Suprapubic skin (tissue), 4 donors: ENCODE measurements at regions not wholly inside any gene's neighbourhood (a gene's known extent, or its start where the extent isn't known, plus 50 kb on each side); places are given as distances from the start of the nearest gene placed in this dataset.

Source experiments
- DNase-seq, 2 donors: peaks; one replicate each; pipeline ENCODE4 v3.0.0-alpha.2; 2019; ENCODE audit warnings: low spot score in 2 of 2
- H3K27ac ChIP-seq: fragments of 200-600 bp; sonication (generic); one replicate; pipeline ENCODE4 v1.5.1; 2019
- H3K27me3 ChIP-seq: fragments of 200-600 bp; sonication (generic); one replicate; pipeline ENCODE4 v1.5.1; 2019
- H3K36me3 ChIP-seq: fragments of 200-600 bp; sonication (generic); one replicate; pipeline ENCODE4 v1.5.1; 2019
- H3K4me1 ChIP-seq: fragments of 200-600 bp; sonication (generic); one replicate; pipeline ENCODE4 v1.5.1; 2019
- H3K4me3 ChIP-seq: fragments of 200-600 bp; sonication (generic); one replicate; pipeline ENCODE4 v1.5.1; 2019; ENCODE audit warnings: mild to moderate bottlenecking
- H3K9me3 ChIP-seq: fragments of 200-600 bp; sonication (generic); one replicate; pipeline ENCODE4 v1.5.1; 2019
- EP300 ChIP-seq: sonication (generic); formaldehyde crosslinking; IDR thresholded peaks from one replicate; pipeline ENCODE4 v1.6.1; 2017; ENCODE audit warnings: antibody characterized with exemption
- POLR2A ChIP-seq, 2 donors: fragments of 450-650 bp; IDR thresholded peaks; one replicate each; pipeline ENCODE4 v1.6.1; 2017; ENCODE audit warnings: antibody characterized with exemption in 2 of 2, mild to moderate bottlenecking in 2 of 2, moderate library complexity in 2 of 2
- POLR2AphosphoS5 ChIP-seq, 3 donors: sonication (generic); formaldehyde crosslinking; IDR thresholded peaks; one replicate each; pipeline ENCODE4 v1.6.1; 2017; ENCODE audit warnings: antibody characterized with exemption in 3 of 3
- WGBS: methylation state at CpG from one replicate; pipeline ENCODE4 v1.1.5; 2018; 5-methylcytosine and 5-hydroxymethylcytosine counted together
- TF ChIP-seq, protein P1 (sequence below), 2 donors: fragments of 200-600 bp in 1 of 2; fragments of 450-650 bp in 1 of 2; sonication (generic) in 1 of 2; IDR thresholded peaks; one replicate each; pipeline ENCODE4 v1.5.1; 2016 to 2019; ENCODE audit warnings: antibody characterized with exemption in 2 of 2, mild to moderate bottlenecking in 1 of 2, moderate library complexity in 1 of 2

DNA sequence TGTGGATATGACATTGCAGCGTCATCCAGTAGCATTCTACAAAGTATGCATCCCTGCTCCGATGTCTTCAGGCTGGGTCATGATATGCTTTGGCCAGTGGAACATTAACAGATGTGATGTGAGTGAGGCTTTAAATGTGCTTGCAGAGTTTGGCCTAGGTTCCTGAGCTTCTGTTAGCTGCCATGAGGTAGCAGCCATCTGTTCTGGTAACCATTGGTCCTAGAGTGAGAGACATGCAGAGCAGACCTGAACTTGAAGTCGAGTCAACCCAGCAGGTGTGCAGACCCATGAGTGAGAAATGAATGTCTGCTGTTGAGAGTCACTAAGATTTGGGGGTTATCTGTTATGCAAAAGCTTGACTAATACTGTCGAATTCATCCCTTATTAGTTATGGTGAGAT is 73.8 kb upstream of the NABP1 start:
- TF ChIP-seq, protein P1, sequence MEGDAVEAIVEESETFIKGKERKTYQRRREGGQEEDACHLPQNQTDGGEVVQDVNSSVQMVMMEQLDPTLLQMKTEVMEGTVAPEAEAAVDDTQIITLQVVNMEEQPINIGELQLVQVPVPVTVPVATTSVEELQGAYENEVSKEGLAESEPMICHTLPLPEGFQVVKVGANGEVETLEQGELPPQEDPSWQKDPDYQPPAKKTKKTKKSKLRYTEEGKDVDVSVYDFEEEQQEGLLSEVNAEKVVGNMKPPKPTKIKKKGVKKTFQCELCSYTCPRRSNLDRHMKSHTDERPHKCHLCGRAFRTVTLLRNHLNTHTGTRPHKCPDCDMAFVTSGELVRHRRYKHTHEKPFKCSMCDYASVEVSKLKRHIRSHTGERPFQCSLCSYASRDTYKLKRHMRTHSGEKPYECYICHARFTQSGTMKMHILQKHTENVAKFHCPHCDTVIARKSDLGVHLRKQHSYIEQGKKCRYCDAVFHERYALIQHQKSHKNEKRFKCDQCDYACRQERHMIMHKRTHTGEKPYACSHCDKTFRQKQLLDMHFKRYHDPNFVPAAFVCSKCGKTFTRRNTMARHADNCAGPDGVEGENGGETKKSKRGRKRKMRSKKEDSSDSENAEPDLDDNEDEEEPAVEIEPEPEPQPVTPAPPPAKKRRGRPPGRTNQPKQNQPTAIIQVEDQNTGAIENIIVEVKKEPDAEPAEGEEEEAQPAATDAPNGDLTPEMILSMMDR (IDR thresholded peaks at IDR 0.05) = no peak
- no peak for TF ChIP-seq POLR2AphosphoS5 (IDR thresholded peaks at IDR 0.05)
- TF ChIP-seq EP300 = no peak
- no peak for TF ChIP-seq POLR2A (IDR thresholded peaks at IDR 0.05)
- no peaks in the 10 kb centered on the region for H3K4me1 ChIP-seq
- H3K27me3 ChIP-seq = no peaks in the 10 kb centered on the region
- H3K4me3 ChIP-seq = no peak overlapping the region
- 86% methylated on average over 4 of the region's 4 CpGs for WGBS
- no peaks in the 10 kb centered on the region for H3K36me3 ChIP-seq
- no peak for DNase-seq
- H3K27ac ChIP-seq = no peak overlapping the region
- no peaks in the 10 kb centered on the region for H3K9me3 ChIP-seq

DNA sequence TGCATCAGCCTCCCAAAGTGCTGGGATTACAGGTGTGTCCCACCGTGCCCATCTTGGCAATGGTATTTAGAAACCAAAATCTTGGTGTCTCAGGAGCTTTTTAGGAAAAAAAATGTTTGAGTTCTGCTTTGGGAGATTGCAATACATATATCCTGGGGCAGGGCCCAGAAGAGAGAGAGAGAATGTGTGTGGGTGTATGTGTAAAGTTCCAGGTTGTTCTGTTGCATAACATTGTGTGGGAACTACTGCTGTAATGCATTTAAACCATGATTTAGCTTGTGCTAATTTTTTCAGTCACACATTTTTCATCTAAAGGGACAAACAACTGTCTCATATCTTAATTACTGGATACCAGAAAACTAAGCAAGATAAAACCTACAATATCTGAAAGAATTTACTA is 70.8 kb upstream of the NABP1 start:
- H3K36me3 ChIP-seq = no peaks in the 10 kb centered on the region
- peaks cover 6% of the 10 kb centered on the region for H3K4me1 ChIP-seq
- no peak for DNase-seq
- TF ChIP-seq, protein P1 (IDR thresholded peaks at IDR 0.05) = no peak
- TF ChIP-seq POLR2AphosphoS5 (IDR thresholded peaks at IDR 0.05) = no peak
- no peak for TF ChIP-seq POLR2A (IDR thresholded peaks at IDR 0.05)
- TF ChIP-seq EP300 = no peak
- H3K9me3 ChIP-seq = no peaks in the 10 kb centered on the region
- no peaks in the 10 kb centered on the region for H3K27me3 ChIP-seq
- no peak overlapping the region for H3K4me3 ChIP-seq
- no peak overlapping the region for H3K27ac ChIP-seq
- WGBS = 96% methylated on average over 1 of the region's 1 CpG

DNA sequence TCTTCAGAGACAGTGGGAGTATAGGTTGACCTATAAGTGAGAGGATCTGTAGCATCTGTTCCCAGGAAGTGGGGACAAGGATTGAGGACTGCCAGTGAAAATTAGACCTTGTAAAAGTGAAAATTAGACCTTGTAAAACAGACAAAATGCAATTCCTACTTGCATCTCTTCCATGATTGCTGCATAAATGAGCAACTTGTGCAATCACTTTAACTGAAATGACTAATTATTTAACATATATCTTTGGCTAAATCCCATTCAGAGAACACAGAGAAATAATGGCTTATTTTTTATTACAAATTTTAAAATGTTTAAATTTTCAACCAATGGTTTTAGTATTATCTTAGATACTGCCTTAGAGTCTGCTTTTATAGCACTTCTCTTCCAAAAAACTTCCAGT is 67.2 kb upstream of the NABP1 start:
- peaks cover 6% of the 10 kb centered on the region for H3K4me1 ChIP-seq
- H3K9me3 ChIP-seq = no peaks in the 10 kb centered on the region
- no peaks in the 10 kb centered on the region for H3K27me3 ChIP-seq
- no peaks in the 10 kb centered on the region for H3K36me3 ChIP-seq
- DNase-seq = no peak
- no peak overlapping the region for H3K27ac ChIP-seq
- no peak overlapping the region for H3K4me3 ChIP-seq
- TF ChIP-seq POLR2AphosphoS5 (IDR thresholded peaks at IDR 0.05) = no peak

DNA sequence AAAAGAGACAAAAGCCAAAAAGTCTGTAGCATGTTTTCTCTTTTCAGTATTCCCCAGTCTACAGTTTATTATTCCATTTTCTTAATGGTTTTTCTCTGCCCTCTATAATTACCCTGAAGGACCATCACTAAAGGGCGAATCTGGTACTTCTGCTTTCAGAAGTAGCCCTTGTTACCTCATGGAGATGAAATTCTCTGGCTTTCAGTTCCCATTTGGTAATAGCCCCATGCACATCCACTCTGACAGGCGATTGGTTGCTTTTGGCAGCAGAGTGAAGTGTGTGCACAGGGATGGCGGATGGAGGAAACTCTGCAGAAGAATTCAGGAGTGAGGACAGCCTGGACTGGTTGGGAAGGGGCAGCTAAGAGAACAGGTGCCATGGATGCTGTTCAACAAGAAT is 66.3 kb upstream of the NABP1 start:
- Histone ChIP-seq H3K4me1 (peaks cover 6% of the 10 kb centered on the region), H3K9me3 (no peaks in the 10 kb centered on the region), H3K4me3 (no peak overlapping the region), H3K27ac (no peak overlapping the region), H3K27me3 (no peaks in the 10 kb centered on the region), H3K36me3 (no peaks in the 10 kb centered on the region)
- 68% methylated on average over 3 of the region's 3 CpGs for WGBS
- TF ChIP-seq POLR2AphosphoS5 (IDR thresholded peaks at IDR 0.05) = no peak
- no peak for TF ChIP-seq POLR2A (IDR thresholded peaks at IDR 0.05)
- TF ChIP-seq EP300 = no peak
- TF ChIP-seq, protein P1 (IDR thresholded peaks at IDR 0.05) = no peak
- no peak for DNase-seq

DNA sequence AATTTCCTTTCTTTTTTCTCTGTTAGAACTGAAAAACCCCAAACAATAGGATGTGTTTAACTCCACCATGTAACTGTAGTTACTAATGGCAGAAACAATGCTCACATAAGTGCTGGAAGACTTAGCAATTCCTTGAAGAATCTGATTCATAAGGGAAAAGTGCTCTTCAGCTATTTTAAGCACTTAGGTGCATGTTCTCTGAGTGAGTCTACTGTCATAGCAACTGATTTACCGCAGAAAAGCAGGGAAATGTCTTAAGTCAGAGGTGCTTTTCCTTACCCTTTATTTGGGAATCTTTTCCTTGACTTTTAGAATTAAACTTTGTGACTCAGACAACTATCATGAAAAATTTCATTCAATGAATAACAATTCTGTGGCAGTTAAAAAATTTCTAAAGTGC is 65.4 kb upstream of the NABP1 start:
- Histone ChIP-seq H3K4me3 (no peak overlapping the region), H3K27ac (no peak overlapping the region), H3K36me3 (no peaks in the 10 kb centered on the region), H3K9me3 (no peaks in the 10 kb centered on the region), H3K4me1 (peaks cover 6% of the 10 kb centered on the region), H3K27me3 (no peaks in the 10 kb centered on the region)
- 66% methylated on average over 1 of the region's 1 CpG for WGBS
- DNase-seq = no peak
- no peak for TF ChIP-seq POLR2AphosphoS5 (IDR thresholded peaks at IDR 0.05)
- TF ChIP-seq EP300 = no peak
- TF ChIP-seq, protein P1 (IDR thresholded peaks at IDR 0.05) = no peak
- no peak for TF ChIP-seq POLR2A (IDR thresholded peaks at IDR 0.05)

DNA sequence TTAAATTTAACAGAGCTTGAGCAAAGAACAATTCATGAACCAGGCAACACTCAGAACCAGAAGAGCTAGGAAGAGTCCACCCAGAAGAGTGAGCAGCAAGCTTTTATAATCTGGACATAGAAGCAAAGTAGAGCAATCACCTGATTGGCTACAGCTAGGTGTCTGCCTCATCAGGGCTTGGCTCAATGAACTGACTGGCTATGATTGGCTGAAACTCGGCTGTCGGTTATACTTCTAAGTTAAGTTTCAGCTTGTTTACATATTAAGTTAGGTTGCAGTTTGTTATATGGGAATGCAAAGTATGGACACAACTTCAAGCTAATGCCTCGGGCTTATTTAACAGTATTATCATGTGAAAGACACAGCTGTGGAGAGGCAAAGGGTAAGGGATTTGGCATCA is 63.2 kb upstream of the NABP1 start:
- H3K4me1 ChIP-seq = peaks cover 6% of the 10 kb centered on the region
- 93% methylated on average over 3 of the region's 3 CpGs for WGBS
- H3K27me3 ChIP-seq = no peaks in the 10 kb centered on the region
- no peaks in the 10 kb centered on the region for H3K9me3 ChIP-seq
- no peak for DNase-seq
- no peaks in the 10 kb centered on the region for H3K36me3 ChIP-seq
- H3K4me3 ChIP-seq = no peak overlapping the region
- TF ChIP-seq, protein P1 (IDR thresholded peaks at IDR 0.05) = no peak
- no peak for TF ChIP-seq EP300
- no peak for TF ChIP-seq POLR2AphosphoS5 (IDR thresholded peaks at IDR 0.05)
- no peak for TF ChIP-seq POLR2A (IDR thresholded peaks at IDR 0.05)
- no peak overlapping the region for H3K27ac ChIP-seq
